ENCODE measurements at regions not wholly inside any gene's neighbourhood (a gene's known extent, or its start where the extent isn't known, plus 50 kb on each side); places are given as distances from the start of the nearest gene placed in this dataset.

- 41% methylated on average over 2 of the region's 3 CpGs for whole genome bisulfite sequencing (ENCODE audit: low lambda C conversion rate)
- ChIA-PET CTCF (ENCODE audit: low intra/inter-chr PET ratio, low total read pairs) (no interaction called here), POLR2A (no interaction called here)
- FAIRE-seq (no peak), DNase-seq (ENCODE audit: low spot score) (no peak), ATAC-seq (no peak)
- no peaks in the 10 kb centered on the region for H3K79me2 ChIP-seq (ENCODE audit: insufficient read depth, low read length)
- no peak overlapping the region for H3K4me3 ChIP-seq (replicated peaks in 1 of 3; ENCODE audit: insufficient read depth in 1 of 3, low read depth in 2 of 3, low read length in 3 of 3)
- BruUV-seq (replicated peaks), result no TSS peak
- no peak overlapping the region for H3K9ac ChIP-seq (ENCODE audit: insufficient read depth, low read depth, low read length)
- H3K36me3 ChIP-seq (replicated peaks in 1 of 2; ENCODE audit: control insufficient read depth in 1 of 2, insufficient read depth in 2 of 2, low read length in 2 of 2), result no peaks in the 10 kb centered on the region
- in situ Hi-C loops (cut with HindIII; ENCODE audit: extremely low pct_ligation_motif_present, low pct_unique_long_range_greater_than_20kb) (no loop called here), intact Hi-C loops (cut with micrococcal nuclease; ENCODE audit: unreplicated experiment) (no loop called here)
- peaks cover 8% of the 10 kb centered on the region; the same call in 1 of the 2 replicates for H3K4me1 ChIP-seq (ENCODE audit: insufficient read depth, low read length)
- no peaks in the 10 kb centered on the region for H4K20me1 ChIP-seq (ENCODE audit: insufficient read depth, low read length)
- peaks cover 0 to 3% of the 10 kb centered on the region in 2 experiments; a peak in 1 of 5 replicates for H3K27me3 ChIP-seq (ENCODE audit: control insufficient read depth in 1 of 2, insufficient read depth in 2 of 2, low read length in 2 of 2)
- H3K27ac ChIP-seq (ENCODE audit: extremely low read length, insufficient read depth, low read length), result no peak overlapping the region
- H2AFZ ChIP-seq (ENCODE audit: low read length), result no peak overlapping the region
- no peaks in the 10 kb centered on the region for H3K9me3 ChIP-seq (ENCODE audit: low read length)
- H3K4me2 ChIP-seq (ENCODE audit: low read depth, low read length), result no peak overlapping the region
- no peak for TF ChIP-seq ZNF775 (CRISPR knock-in tag; IDR thresholded peaks at IDR 0.05; ENCODE audit: borderline replicate concordance)
- TF ChIP-seq NR2C2 (CRISPR knock-in tag; IDR thresholded peaks at IDR 0.05; ENCODE audit: borderline replicate concordance), result no peak
- no peak for TF ChIP-seq ZNF788 (CRISPR knock-in tag; IDR thresholded peaks at IDR 0.05; ENCODE audit: borderline replicate concordance)
- TF ChIP-seq CCAR2 (optimal IDR thresholded peaks at IDR 0.05; ENCODE audit: low read depth, low read length), result no peak
- TF ChIP-seq PPARG (CRISPR knock-in tag; conservative IDR thresholded peaks at IDR 0.05), result no peak
- TF ChIP-seq SRF (IDR thresholded peaks at IDR 0.05; ENCODE audit: low read depth, low read length), result no peak
- no peak for TF ChIP-seq PBX3 (CRISPR knock-in tag; IDR thresholded peaks at IDR 0.05; ENCODE audit: borderline replicate concordance)
- TF ChIP-seq ZNF619 (CRISPR knock-in tag; IDR thresholded peaks at IDR 0.05), result no peak
- TF ChIP-seq ZBTB33 (CRISPR knock-in tag; IDR thresholded peaks at IDR 0.05), result no peak
- TF ChIP-seq RXRB (CRISPR knock-in tag; IDR thresholded peaks at IDR 0.05; ENCODE audit: borderline replicate concordance), result no peak
- no peak for TF ChIP-seq ZNF292 (CRISPR knock-in tag; IDR thresholded peaks at IDR 0.05; ENCODE audit: borderline replicate concordance, low read depth)
- TF ChIP-seq ZNF382 (CRISPR knock-in tag; IDR thresholded peaks at IDR 0.05; ENCODE audit: borderline replicate concordance), result no peak
- no peak for TF ChIP-seq ZFP36 (IDR thresholded peaks at IDR 0.05; ENCODE audit: borderline replicate concordance, low read depth, low read length, partially characterized antibody)
- no peak for TF ChIP-seq ZNF609 (CRISPR knock-in tag; IDR thresholded peaks at IDR 0.05; ENCODE audit: borderline replicate concordance)
- TF ChIP-seq ZBTB49 (CRISPR knock-in tag; IDR thresholded peaks at IDR 0.05; ENCODE audit: borderline replicate concordance), result no peak
These were observed 106.1 kb upstream of the PLET1 start for GRCh38 chr11:112366777-112367176.

Data from HepG2 (cell line).